ENCODE measurements at regions not wholly inside any gene's neighbourhood (a gene's known extent, or its start where the extent isn't known, plus 50 kb on each side); places are given as distances from the start of the nearest gene placed in this dataset.

- H3K27ac Mint-ChIP-seq, result no peak overlapping the region
- H3K27me3 Mint-ChIP-seq (ENCODE audit: low read depth), result no peaks in the 10 kb centered on the region
- no peak overlapping the region for H2BK120ac ChIP-seq (ENCODE audit: low read depth, low read length, poor library complexity, severe bottlenecking)
- no peak overlapping the region for H2AK5ac ChIP-seq (ENCODE audit: insufficient read length, low read length)
- no peak overlapping the region for H4K5ac ChIP-seq (ENCODE audit: insufficient read length, low read depth, low read length)
- no peak overlapping the region for H3K18ac ChIP-seq (ENCODE audit: insufficient read length, low read depth, low read length)
- no peak overlapping the region for H3K27ac ChIP-seq (ENCODE audit: insufficient read length, low read depth, low read length)
- H3T11ph ChIP-seq (ENCODE audit: low read length), result no peak overlapping the region
- no peaks in the 10 kb centered on the region for H3K4me1 ChIP-seq (ENCODE audit: insufficient read depth, low read length)
- no peaks in the 10 kb centered on the region for H4K20me1 ChIP-seq (ENCODE audit: control insufficient read depth, insufficient read depth, insufficient read length)
- H3K79me1 ChIP-seq (ENCODE audit: insufficient read depth, low read depth, low read length, poor library complexity, severe bottlenecking), result no peaks in the 10 kb centered on the region
- H4K8ac ChIP-seq (replicated peaks; ENCODE audit: insufficient read length, low read depth, low read length), result no peak overlapping the region
- H3K4ac ChIP-seq (ENCODE audit: low read depth, low read length), result no peak overlapping the region
- no peak overlapping the region for H3K23ac ChIP-seq (ENCODE audit: insufficient read length, low read depth, low read length)
- H2BK20ac ChIP-seq (ENCODE audit: low read depth, low read length, poor library complexity, severe bottlenecking), result no peak overlapping the region
- H2BK5ac ChIP-seq (ENCODE audit: insufficient read length, low read length), result no peak overlapping the region
- no peaks in the 10 kb centered on the region for H3K36me3 Mint-ChIP-seq (ENCODE audit: insufficient read depth in 1 of 3, low read depth in 3 of 3)
- DNase-seq, result no peak
- H3K4me1 Mint-ChIP-seq, result peaks cover 3 to 5% of the 10 kb centered on the region in 2 experiments; a peak in 3 of 4 replicates
- no peaks in the 10 kb centered on the region; a peak in 1 of 5 replicates for H3K9me3 Mint-ChIP-seq
- no peaks in the 10 kb centered on the region for H3K23me2 ChIP-seq (ENCODE audit: insufficient read length, low read depth, low read length, poor library complexity, severe bottlenecking)
- no peak overlapping the region for H2BK15ac ChIP-seq (ENCODE audit: low read depth, low read length)
- no peak overlapping the region for H2AFZ ChIP-seq (ENCODE audit: low read length)
- H3K9me3 ChIP-seq (ENCODE audit: control insufficient read depth, low read depth, low read length), result no peaks in the 10 kb centered on the region
- no peak overlapping the region for H3K9ac ChIP-seq (ENCODE audit: extremely low read depth, insufficient read length, low read length)
- TF ChIP-seq CTCF (conservative IDR thresholded peaks at IDR 0.05), result no peak
- no peak overlapping the region for H3K4me3 Mint-ChIP-seq
- no peak overlapping the region for H3K56ac ChIP-seq (ENCODE audit: insufficient read length, low read depth, low read length)
- H4K91ac ChIP-seq (ENCODE audit: insufficient read length, low read depth, low read length), result no peak overlapping the region
- no peak overlapping the region for H3K4me2 ChIP-seq (ENCODE audit: insufficient read depth, insufficient read length, low read length)
- no peaks in the 10 kb centered on the region for H3K27me3 ChIP-seq (ENCODE audit: insufficient read depth, low read length)
- H3K79me2 ChIP-seq (ENCODE audit: insufficient read depth, low read length), result no peaks in the 10 kb centered on the region
- no peak overlapping the region for H2BK12ac ChIP-seq (ENCODE audit: insufficient read length, low read depth, low read length)
- WGBS (ENCODE audit: extremely low coverage, insufficient read length, low lambda C conversion rate), result no CpG with 5 or more reads among the region's 1 CpG
- H3K14ac ChIP-seq (ENCODE audit: insufficient read depth, low read length), result no peak overlapping the region
Measured at GRCh38 chr11:37978647-37979046, 1380.6 kb upstream of the RAG2 start.
